KOPT-K1 (cell line): ENCODE measurements at regions not wholly inside any gene's neighbourhood (a gene's known extent, or its start where the extent isn't known, plus 50 kb on each side); places are given as distances from the start of the nearest gene placed in this dataset.
A peak's percentile ranks its signal among the peaks of the same experiment; 100 is the strongest.
"Not testable (repeated sequence)": the region's sequence is repeated elsewhere in the genome, so short reads cannot be mapped to it uniquely, and the experiment has no call there.

Source experiments
- H3K27ac ChIP-seq: fragments of 200-600 bp; sonication (generic); 2 replicates; pipeline ENCODE4 v1.5.1; 2016; ENCODE audit warnings: antibody characterized with exemption, mild to moderate bottlenecking, low read depth, low read length; ENCODE audit not compliant: poor library complexity, severe bottlenecking
- H3K36me3 ChIP-seq: fragments of 200-600 bp; sonication (generic); 2 replicates; pipeline ENCODE4 v1.5.1; 2017; ENCODE audit warnings: antibody characterized with exemption, mild to moderate bottlenecking, low read length, moderate library complexity; ENCODE audit not compliant: insufficient read depth
- H3K9me3 ChIP-seq: fragments of 200-600 bp; sonication (generic); 2 replicates; pipeline ENCODE4 v1.5.1; 2017; ENCODE audit warnings: antibody characterized with exemption, low read length, mild to moderate bottlenecking; ENCODE audit not compliant: insufficient read depth, poor library complexity, severe bottlenecking

DNA sequence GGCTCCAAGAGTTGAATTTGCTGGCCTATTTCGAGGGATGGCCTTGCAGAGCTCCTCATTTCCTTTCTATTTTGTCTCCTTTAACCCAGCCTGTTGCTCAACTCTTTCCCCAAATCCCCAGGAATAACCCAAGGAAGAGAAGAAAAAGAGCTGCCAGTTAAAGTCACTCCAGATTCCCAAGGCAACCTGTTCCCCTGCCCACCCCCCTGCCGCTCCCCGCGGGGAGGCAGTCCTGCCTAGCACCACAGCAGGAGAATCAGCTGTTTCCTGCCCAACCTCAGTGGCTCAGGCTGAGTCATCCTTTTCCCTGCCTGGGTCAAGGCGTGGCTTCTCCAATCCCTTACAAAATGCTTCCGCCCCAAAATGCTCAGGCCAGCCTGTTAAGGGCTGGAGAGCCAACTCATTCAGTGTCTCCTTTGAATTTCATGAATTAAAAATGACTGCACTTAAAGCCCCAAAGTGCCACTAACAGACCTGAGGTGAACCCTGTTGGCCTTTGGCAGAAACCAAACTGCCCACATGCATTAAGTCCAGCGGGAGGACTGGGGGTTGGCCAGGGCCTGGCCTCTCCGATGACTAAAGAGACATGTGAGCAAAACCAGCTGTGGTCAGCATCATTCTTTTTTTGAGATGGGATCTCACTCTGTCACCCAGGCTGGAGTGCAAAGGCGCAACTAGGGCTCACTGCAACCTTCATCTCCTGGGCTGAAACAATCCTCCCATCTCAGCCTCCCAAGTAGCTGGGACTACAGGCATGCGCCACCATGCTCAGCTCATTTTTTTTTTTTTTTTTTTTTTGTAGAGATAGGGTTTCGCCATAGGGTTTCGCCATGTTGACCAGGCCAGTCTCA, 83.2 kb upstream of the KIF5B start:
- H3K27ac ChIP-seq, result no peak overlapping the region
- H3K9me3 ChIP-seq, result no peaks in the 10 kb centered on the region
- H3K36me3 ChIP-seq, result no peaks in the 10 kb centered on the region

DNA sequence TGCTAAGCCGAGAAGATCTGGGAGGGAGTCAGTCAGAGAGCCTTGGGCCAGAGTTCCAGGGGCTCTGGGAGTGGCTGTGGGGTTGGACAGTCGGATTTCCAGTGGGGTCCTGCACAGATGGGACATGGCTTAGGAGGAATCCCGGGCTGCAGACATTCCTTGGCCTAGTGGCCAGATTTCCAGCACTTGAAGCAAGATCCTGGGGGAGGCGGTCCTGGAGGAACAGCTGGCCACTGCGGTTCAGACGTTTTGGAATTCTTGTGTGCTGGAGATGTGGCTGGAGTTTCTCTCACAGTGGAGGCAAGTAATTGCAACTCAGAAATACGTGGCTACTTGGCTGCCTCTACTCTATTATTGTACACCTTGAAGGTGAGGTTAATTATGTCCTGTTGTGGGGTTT, 80.7 kb upstream of the KIF5B start:
- not testable (repeated sequence) for H3K9me3 ChIP-seq, H3K27ac ChIP-seq, H3K36me3 ChIP-seq

DNA sequence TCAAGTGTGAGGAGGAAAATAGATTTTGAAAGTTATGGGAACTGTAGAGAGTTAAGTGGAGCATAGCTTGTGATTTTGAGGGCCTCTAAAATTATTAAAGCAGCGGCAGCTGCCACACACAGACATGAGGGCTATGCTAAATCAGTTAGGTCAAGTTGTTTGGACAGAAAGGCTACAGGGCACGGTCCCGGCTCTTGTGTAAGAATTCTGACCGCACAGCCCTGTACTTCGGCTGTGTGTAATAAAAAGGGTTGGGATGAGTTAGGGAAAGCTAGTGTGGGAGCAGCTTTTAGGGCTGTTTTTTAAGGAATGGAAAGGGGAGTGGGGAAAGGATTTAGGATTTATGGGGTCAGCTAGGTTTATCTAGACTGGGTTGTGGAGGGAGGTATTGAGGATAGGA, 79.6 kb upstream of the KIF5B start:
- not testable (repeated sequence) for H3K9me3 ChIP-seq

DNA sequence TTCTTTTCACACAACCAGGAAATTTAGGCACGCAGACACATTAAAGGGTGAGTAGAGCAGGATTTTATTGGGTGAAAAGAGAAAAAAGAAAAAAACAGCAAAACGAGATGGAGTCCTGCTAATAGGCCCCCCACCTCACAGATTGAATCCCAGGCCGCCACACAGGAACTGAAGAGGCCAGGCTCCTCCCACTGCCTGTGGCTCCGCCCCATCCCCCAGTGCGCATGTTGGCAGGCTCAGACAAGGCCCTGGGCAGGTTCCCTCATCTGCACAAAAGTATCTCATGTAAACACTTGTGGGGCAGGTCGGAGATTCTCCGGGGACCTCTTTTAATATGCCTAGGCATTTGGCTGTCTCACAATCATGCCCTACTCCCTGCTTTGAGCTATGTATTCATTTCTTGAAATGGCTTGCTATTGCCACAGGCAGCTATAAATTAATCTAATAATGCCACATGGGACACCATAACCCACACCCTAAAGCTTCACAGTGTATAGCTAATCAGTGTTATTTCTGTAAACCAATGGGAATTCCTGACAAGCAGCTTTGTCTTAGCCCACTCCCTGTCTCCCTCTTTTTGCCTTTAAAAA, 76.2 kb upstream of the KIF5B start:
- Histone ChIP-seq H3K36me3 (no peaks in the 10 kb centered on the region), H3K9me3 (no peaks in the 10 kb centered on the region), H3K27ac (peak overlapping the region; percentile 49)

More for the DNA sequence above, 79.6 kb upstream of the KIF5B start:
- H3K27ac ChIP-seq, H3K36me3 ChIP-seq: not testable (repeated sequence)

DNA sequence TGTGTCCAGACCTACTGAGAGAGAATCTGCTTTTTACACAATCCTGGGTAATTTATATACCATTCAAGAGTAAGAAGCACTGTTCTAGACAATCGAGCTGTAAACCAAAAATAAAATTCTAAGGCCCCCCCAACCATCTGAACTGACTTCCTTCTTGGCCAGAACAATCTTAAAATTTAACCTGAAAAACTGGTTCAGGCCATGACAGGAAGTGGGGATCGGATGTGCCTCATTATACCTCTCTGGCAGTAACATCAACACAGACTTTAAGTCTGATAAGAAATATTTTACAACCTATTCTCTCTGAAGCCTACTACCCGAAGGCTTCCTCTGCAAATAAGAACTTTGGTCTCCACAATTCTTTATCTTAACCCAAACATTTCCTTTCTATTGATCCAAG, 75.2 kb upstream of the KIF5B start:
- Histone ChIP-seq H3K36me3 (no peaks in the 10 kb centered on the region), H3K9me3 (no peaks in the 10 kb centered on the region), H3K27ac (peak overlapping the region; percentile 49)

DNA sequence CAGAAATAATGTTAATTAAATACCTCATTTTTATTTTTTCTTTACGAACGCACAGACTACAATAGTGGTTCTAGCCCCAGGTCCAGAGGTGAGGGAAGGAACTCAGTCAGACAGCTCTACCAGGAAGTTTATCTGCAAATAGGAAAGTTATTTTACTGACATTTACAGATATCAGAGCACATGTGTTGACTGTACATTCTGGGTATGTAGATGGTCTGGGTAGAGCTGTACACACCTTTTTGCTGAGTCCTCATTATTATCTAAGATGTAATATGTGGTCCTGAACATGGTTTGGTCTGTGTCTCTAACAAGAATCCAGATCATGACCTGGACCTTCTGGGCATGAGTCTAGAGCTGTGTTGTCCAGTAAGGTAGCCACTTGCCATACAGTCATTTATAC, 74.6 kb upstream of the KIF5B start:
- no peaks in the 10 kb centered on the region for H3K9me3 ChIP-seq
- H3K27ac ChIP-seq, result peak overlapping the region; percentile 49

DNA sequence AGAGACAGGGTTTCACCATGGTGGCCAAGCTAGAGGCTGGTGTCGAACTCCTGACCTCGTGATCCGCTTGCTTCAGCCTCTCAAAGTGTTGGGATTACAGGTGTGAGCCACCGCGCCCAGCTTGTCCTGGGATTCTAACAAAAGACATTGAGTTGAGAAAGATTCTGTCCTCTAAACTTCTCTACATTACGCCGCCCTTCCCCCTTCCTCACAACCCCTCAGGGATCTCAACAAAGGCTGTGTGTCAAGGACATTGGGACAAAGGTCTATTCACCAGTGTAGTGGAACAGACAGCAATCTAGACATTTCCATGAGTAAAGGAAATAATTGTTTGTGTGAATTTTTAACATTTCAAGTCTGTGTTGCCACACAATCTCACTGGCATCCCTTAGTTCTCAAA, 68.8 kb upstream of the KIF5B start:
- Histone ChIP-seq H3K9me3 (peaks cover 25% of the 10 kb centered on the region), H3K27ac (no peak overlapping the region), H3K36me3 (no peaks in the 10 kb centered on the region)

More for the DNA sequence above, 74.6 kb upstream of the KIF5B start:
- no peaks in the 10 kb centered on the region for H3K36me3 ChIP-seq

DNA sequence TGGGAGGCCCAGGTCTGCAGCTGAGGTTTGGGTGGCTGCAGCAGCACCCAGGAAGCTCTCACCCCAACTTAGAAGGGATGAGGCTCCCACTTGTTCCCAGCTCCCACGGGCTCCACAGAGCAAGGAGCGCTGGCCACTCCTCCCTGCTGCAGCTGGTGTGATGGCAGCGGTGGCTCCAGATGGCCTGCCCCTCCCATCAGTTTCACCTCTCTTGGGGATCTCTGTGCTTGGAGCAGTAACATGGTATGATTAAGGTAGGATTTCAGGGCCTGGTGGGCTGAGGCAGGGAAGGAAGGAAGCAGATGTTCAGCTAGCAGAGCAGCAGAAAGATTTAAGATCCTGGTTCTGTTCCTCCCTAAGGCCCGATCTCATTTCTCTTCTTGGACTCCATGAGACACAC, 66.8 kb upstream of the KIF5B start:
- H3K27ac ChIP-seq, result no peak overlapping the region
- no peaks in the 10 kb centered on the region for H3K36me3 ChIP-seq
- H3K9me3 ChIP-seq, result peaks cover 25% of the 10 kb centered on the region

DNA sequence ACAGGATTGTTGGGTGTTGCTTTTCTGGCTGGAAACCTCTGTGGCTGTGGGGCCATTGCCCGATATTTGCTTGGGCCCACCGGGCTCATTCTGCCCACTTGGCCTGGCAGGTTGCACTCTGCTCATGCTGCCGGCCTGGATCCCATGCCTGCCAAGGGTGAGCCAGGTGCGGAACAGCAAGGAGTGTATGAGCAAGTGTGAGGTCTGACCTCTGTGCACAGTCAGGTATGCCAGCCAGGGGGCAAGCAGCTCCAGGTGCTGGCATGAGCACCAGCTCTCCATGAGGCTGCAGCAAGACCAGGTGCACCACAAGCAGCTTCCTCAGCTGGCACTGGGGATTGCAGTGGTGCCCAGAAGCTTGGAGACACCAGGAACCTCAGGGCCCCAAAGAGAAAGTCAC, 65.4 kb upstream of the KIF5B start:
- H3K9me3 ChIP-seq, result peaks cover 25% of the 10 kb centered on the region
- H3K27ac ChIP-seq, result no peak overlapping the region
- H3K36me3 ChIP-seq, result no peaks in the 10 kb centered on the region

DNA sequence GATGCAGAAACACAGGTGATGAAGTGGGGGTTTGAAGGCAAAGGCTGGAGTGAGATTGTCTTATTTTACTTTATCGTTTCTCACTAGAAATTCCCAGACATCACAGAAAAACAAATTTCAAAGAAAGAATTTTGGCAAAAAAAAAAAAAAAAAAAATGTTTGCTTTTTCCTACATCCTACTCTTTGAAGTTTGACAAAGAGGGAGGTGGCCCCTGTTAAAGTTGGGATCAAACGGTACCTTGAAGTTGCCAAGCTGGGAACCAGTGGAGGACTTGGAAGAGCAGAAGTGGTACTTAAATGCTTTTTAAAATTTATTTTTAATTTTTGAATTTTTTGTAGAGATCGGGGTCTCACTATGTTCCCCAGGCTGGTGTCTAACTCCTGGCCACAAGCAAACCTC, 63.9 kb upstream of the KIF5B start:
- H3K36me3 ChIP-seq, result no peaks in the 10 kb centered on the region
- H3K27ac ChIP-seq, result no peak overlapping the region
- H3K9me3 ChIP-seq, result peaks cover 25% of the 10 kb centered on the region

DNA sequence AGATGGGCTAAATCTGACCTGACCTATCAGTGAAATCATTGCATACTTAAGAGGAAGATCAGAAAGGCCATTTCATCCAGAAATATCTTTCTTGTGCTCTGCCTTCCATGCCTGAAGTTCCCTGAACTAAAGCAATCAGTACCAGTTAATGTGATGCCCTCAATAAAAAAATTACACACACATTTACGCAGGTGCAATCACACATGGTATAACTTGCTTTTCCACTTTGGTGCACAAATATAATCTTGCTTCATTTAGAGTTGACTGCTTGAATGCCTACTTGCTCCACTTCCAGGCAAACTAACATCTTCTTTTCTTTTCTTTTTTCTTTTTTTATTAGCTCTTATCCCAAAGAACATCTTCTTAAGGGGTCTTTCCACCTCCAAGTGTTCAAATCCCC, 58.3 kb upstream of the KIF5B start:
- Histone ChIP-seq H3K9me3 (no peaks in the 10 kb centered on the region), H3K27ac (no peak overlapping the region), H3K36me3 (no peaks in the 10 kb centered on the region)

DNA sequence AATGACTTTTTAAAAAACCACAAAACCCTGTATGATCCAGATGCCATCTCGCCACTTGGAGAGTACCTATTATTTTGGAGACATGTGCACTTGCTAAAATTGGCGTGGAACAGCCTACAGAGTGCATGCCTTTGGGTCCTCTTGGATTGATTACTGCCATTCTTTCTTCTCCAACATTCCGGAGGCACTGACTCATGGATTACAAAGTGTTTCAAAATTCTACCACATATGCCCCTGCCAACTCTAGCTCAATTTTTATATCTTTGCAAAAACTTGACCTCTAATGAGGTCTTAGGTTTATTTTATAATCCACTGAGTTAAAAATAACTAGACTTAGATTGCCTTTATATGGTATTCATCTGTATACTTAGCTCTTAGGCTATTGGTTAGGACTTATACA, 55.8 kb upstream of the KIF5B start:
- H3K27ac ChIP-seq, result no peak overlapping the region

DNA sequence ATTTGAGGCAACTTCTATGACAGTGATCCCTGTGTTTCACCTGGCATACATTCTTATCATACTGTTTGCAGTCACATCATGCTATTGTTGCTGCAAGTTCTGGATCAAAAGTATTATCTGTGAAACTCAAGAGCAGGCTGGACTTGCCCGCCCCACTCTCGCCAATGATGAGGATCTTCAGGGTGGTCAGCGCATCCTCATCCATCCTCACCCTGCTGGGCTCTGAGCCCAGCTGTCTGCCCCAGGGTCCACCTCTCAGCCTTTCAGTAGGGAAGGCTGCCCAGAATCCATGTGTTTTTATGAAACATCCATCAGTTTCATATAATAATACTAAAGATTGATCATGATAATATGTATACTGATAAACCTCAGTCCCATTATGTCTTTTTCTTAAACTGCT, 55.4 kb upstream of the KIF5B start:
- no peaks in the 10 kb centered on the region for H3K36me3 ChIP-seq
- H3K27ac ChIP-seq, result no peak overlapping the region

More for the DNA sequence above, 55.8 kb upstream of the KIF5B start:
- H3K9me3 ChIP-seq, result no peaks in the 10 kb centered on the region
- H3K36me3 ChIP-seq, result no peaks in the 10 kb centered on the region

DNA sequence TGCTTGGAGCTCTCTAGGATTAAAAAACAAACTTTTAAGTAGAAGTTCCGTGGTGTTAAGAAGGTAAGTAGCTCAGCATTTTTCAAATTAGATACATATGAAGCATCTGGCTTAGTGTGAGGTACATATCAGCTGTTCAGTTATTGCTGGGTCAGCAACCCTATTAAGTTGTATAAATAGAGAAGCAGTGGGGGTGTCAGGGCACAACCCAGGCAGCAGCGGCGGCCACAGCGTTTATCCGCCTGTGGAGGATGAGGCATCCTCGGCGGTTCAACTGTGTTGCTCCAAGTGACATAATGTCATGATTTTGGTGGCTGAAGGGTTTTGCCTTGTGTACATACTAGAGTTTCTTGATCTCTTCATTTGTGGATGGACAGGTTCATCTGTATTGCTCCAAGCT, 54.6 kb upstream of the KIF5B start:
- H3K36me3 ChIP-seq, result no peaks in the 10 kb centered on the region
- no peaks in the 10 kb centered on the region for H3K9me3 ChIP-seq
- no peak overlapping the region for H3K27ac ChIP-seq

More for the DNA sequence above, 55.4 kb upstream of the KIF5B start:
- H3K9me3 ChIP-seq, result no peaks in the 10 kb centered on the region

DNA sequence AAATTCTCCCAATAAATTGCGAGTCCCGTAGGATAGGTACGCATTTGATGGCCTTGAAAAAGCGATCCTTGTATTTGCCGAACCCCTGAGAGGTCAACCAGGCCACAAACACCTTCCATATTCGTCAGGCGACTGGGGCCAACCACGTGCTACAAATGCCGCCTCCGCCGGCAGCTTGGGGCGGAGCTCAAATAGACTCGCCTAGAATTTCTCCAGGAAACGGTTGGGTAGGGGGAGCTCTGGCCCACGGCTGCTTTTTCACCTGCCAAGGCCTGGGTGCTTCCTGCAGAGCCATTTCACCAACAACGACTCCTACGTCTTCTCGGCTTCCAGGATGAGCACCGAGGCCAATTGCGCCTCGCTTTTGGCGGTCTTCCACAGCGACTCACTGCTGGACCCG, 53.4 kb upstream of the KIF5B start:
- Histone ChIP-seq H3K36me3 (no peaks in the 10 kb centered on the region), H3K9me3 (no peaks in the 10 kb centered on the region), H3K27ac (no peak overlapping the region)
